Cardiac muscle cell (in vitro differentiated cells and primary cell): ENCODE measurements at regions not wholly inside any gene's neighbourhood (a gene's known extent, or its start where the extent isn't known, plus 50 kb on each side); places are given as distances from the start of the nearest gene placed in this dataset.

ENCODE experiments used
- DNase-seq, 2 donors: peaks; one replicate each; pipeline versions ENCODE4 v3.0.0 to v3.0.0-alpha.2; 2010 to 2017; ENCODE audit warnings: low read depth in 1 of 2, low spot score in 1 of 2
- H3K27ac ChIP-seq: fragments of 200-600 bp; sonication (generic); 2 replicates; pipeline ENCODE4 v1.5.1; 2016
- H3K27me3 ChIP-seq: fragments of 200-600 bp; sonication (generic); 2 replicates; pipeline ENCODE4 v1.6.0; 2016; ENCODE audit warnings: control low read depth
- H3K36me3 ChIP-seq: fragments of 200-600 bp; sonication (generic); 2 replicates; pipeline ENCODE4 v1.5.1; 2016; ENCODE audit warnings: control low read depth
- H3K4me1 ChIP-seq: fragments of 200-600 bp; sonication (generic); 2 replicates; pipeline ENCODE4 v1.8.1; 2017; ENCODE audit warnings: low read depth, mild to moderate bottlenecking, mixed run types
- H3K4me3 ChIP-seq: fragments of 200-600 bp; sonication (generic); 2 replicates; pipeline ENCODE4 v1.5.1; 2016; ENCODE audit warnings: mild to moderate bottlenecking
- H3K9me3 ChIP-seq: fragments of 200-600 bp; sonication (generic); 2 replicates; pipeline ENCODE4 v1.5.1; 2017; ENCODE audit warnings: low read depth, mild to moderate bottlenecking, control low read depth
- TF ChIP-seq, protein P1 (sequence below): IDR thresholded peaks from 2 replicates; pipeline ENCODE4 v1.5.1; 2012; ENCODE audit warnings: low read depth, mild to moderate bottlenecking, low read length

DNA sequence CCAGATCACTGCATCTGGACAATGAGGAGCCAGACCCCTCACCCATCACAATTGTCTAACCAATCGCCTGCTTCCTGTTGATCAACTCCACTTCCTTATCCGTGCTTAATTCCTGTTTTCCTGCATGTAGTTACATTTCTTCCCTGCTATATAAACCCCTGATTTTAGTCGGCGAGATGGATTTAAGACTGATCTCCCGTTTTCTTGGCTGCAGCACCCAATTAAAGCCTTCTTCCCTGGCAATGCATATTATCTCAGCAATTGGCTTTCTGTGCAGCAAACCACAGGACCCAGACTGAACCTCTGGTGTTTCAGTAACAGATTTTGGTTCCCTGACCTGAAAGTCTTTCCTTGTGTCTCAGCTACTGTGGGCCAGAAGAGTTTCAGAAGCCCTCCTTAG lies 272.3 kb downstream of the IPO8 start:
- no peak for DNase-seq
- TF ChIP-seq, protein P1, sequence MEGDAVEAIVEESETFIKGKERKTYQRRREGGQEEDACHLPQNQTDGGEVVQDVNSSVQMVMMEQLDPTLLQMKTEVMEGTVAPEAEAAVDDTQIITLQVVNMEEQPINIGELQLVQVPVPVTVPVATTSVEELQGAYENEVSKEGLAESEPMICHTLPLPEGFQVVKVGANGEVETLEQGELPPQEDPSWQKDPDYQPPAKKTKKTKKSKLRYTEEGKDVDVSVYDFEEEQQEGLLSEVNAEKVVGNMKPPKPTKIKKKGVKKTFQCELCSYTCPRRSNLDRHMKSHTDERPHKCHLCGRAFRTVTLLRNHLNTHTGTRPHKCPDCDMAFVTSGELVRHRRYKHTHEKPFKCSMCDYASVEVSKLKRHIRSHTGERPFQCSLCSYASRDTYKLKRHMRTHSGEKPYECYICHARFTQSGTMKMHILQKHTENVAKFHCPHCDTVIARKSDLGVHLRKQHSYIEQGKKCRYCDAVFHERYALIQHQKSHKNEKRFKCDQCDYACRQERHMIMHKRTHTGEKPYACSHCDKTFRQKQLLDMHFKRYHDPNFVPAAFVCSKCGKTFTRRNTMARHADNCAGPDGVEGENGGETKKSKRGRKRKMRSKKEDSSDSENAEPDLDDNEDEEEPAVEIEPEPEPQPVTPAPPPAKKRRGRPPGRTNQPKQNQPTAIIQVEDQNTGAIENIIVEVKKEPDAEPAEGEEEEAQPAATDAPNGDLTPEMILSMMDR = no peak
- H3K27ac ChIP-seq = no peak overlapping the region
- H3K27me3 ChIP-seq = no peaks in the 10 kb centered on the region
- no peaks in the 10 kb centered on the region for H3K36me3 ChIP-seq
- H3K9me3 ChIP-seq = no peaks in the 10 kb centered on the region
- H3K4me1 ChIP-seq = no peaks in the 10 kb centered on the region
- H3K4me3 ChIP-seq = no peak overlapping the region

DNA sequence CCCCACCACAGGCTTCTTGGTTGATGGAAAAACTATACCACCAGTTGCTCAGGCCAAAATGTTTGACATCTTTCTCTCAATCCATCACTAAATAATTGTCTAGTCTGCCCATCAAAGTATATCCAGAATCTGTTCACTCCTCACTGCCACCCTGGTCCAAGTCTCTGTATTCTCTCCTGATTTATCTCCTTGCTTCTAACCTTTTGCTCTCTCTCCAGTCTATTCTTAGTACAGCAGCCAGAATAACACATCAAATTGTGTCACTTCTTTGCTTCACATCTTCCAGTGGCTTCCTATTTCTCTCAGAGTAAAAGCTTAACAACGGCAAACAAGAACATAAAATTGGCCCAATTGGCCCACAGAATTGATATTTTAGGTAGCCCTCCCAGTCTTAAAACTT lies 272.8 kb downstream of the IPO8 start:
- Histone ChIP-seq H3K9me3 (no peaks in the 10 kb centered on the region), H3K27ac (no peak overlapping the region), H3K36me3 (no peaks in the 10 kb centered on the region), H3K27me3 (no peaks in the 10 kb centered on the region), H3K4me1 (no peaks in the 10 kb centered on the region), H3K4me3 (no peak overlapping the region)
- no peak for DNase-seq
- TF ChIP-seq, protein P1 = no peak

DNA sequence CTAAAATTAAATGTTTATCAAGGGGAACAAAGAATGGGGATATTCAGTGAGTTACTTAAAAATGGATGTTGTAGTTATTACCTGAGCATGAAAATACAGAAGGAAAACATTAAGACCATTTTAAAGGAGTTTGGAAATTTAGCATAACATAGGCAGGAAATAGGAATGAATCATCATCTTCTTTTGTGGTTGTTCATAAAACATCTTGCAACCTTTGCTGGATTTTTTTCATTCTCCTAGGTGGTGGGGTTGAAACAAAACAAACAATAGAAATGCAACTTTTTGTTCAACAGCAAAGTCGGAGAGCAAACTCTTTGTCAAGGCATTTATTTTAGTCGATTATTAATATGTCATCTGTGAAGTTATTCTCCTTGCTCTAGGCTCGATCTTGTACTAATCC lies 275.1 kb downstream of the IPO8 start:
- H3K27ac ChIP-seq = no peak overlapping the region
- no peaks in the 10 kb centered on the region for H3K27me3 ChIP-seq
- no peaks in the 10 kb centered on the region for H3K4me1 ChIP-seq
- H3K4me3 ChIP-seq = no peak overlapping the region
- H3K9me3 ChIP-seq = no peaks in the 10 kb centered on the region
- TF ChIP-seq, protein P1 = no peak
- peak in 1 of 2 donors; percentile 49 for DNase-seq
- no peaks in the 10 kb centered on the region for H3K36me3 ChIP-seq

DNA sequence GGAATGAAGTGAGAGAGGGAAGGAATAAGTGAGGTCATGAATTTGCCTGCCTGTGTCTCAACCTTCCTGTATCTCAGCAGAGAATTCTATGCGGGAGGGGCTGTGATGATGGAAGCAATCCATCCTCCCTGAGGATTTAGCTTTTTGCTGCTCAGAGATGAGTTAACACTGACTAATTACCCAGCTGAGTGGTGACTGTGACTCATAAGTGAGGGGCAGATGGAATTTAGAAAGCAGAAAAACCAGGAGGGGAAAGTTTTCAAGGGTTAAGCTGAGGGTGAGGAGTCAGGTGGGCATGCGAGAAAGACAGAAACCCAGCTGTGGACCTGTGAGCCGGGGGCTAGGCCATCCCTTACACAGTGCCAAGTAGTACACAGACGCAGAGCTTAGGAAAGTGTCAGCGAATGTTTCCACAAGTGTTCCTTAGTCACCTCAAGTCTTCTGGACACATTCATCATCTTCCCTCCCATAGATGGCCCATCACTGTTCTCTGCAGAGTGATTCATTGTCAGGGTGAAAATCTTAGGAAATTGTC lies 277.9 kb downstream of the IPO8 start:
- Histone ChIP-seq H3K27me3 (no peaks in the 10 kb centered on the region), H3K9me3 (no peaks in the 10 kb centered on the region), H3K4me1 (no peaks in the 10 kb centered on the region), H3K36me3 (no peaks in the 10 kb centered on the region), H3K27ac (no peak overlapping the region), H3K4me3 (no peak overlapping the region)
- DNase-seq = peak in 1 of 2 donors; percentile 90
- TF ChIP-seq, protein P1 = no peak

DNA sequence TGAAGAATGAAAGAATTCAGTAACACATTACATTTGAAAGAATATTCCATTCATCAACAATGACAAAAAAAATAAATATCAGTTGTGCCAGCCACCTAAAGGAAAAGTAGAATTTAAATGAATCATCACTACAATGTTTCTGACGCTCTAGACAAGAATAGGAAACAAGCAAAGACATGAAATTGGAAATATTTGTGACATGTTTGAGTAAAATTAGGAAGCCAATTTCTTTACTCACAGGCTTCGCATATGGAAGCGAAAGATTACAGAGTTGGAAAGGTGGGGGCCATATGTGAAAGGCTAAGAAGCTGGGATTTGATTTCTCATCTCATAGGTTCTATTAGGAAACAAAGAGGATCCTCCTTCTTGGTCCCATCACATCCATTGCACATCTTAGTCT lies 279.0 kb downstream of the IPO8 start:
- TF ChIP-seq, protein P1 = no peak
- H3K27ac ChIP-seq = no peak overlapping the region
- H3K27me3 ChIP-seq = no peaks in the 10 kb centered on the region
- H3K36me3 ChIP-seq = no peaks in the 10 kb centered on the region
- no peaks in the 10 kb centered on the region for H3K9me3 ChIP-seq
- H3K4me3 ChIP-seq = no peak overlapping the region
- no peaks in the 10 kb centered on the region for H3K4me1 ChIP-seq
- no peak for DNase-seq

DNA sequence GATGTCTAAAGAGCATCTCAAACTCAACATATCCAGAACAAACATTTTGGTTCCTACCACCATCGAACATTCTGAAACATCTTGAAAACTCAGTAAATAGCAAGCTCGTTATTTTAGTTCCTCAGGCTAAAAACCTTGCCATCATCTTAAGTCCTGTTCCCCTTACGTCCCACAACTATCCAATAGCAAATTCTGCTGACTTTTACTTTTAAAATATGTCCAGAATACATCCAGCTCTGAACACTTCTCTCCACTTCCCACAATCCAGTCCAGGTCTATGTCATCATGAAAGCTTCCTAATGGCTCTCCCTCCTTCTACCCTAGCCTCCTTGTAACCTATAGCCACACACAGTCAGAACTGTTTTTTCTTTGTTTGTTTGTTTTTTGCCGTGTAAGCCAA lies 279.9 kb downstream of the IPO8 start:
- TF ChIP-seq, protein P1 = no peak

More for the DNA sequence above, 279.9 kb downstream of the IPO8 start:
- Histone ChIP-seq H3K4me1 (no peaks in the 10 kb centered on the region), H3K36me3 (no peaks in the 10 kb centered on the region), H3K9me3 (no peaks in the 10 kb centered on the region), H3K27ac (no peak overlapping the region), H3K27me3 (no peaks in the 10 kb centered on the region), H3K4me3 (no peak overlapping the region)
- no peak for DNase-seq
